GM21360 (cell line): ENCODE measurements at regions not wholly inside any gene's neighbourhood (a gene's known extent, or its start where the extent isn't known, plus 50 kb on each side); places are given as distances from the start of the nearest gene placed in this dataset.
"Not testable (repeated sequence)": the region's sequence is repeated elsewhere in the genome, so short reads cannot be mapped to it uniquely, and the experiment has no call there.

Source experiments
- ATAC-seq: cut with Tn5 transposase; IDR thresholded peaks from one replicate; pipeline ENCODE4 v1.9.1; 2021; ENCODE audit warnings: mild to moderate bottlenecking, moderate library complexity; ENCODE audit not compliant: unreplicated experiment

GRCh38 chr15:20272422-20273184 lies 269.0 kb downstream of the GOLGA6L6 start:
- no peak for ATAC-seq

GRCh38 chr15:20271647-20272046 lies 270.0 kb downstream of the GOLGA6L6 start:
- no peak for ATAC-seq

GRCh38 chr15:20269956-20270355 lies 271.6 kb downstream of the GOLGA6L6 start:
- ATAC-seq = not testable (repeated sequence)

- not testable (repeated sequence) for ATAC-seq
These were observed 273.6 kb downstream of the GOLGA6L6 start for GRCh38 chr15:20267996-20268395.

GRCh38 chr15:20267051-20267730 lies 274.4 kb downstream of the GOLGA6L6 start:
- ATAC-seq = not testable (repeated sequence)

GRCh38 chr15:20265710-20266109 lies 275.9 kb downstream of the GOLGA6L6 start:
- ATAC-seq = not testable (repeated sequence)

- not testable (repeated sequence) for ATAC-seq
These were observed 280.0 kb downstream of the GOLGA6L6 start for GRCh38 chr15:20261321-20262280.

GRCh38 chr15:20260650-20261049 lies 280.9 kb downstream of the GOLGA6L6 start:
- not testable (repeated sequence) for ATAC-seq

- not testable (repeated sequence) for ATAC-seq
These were observed 281.9 kb downstream of the GOLGA6L6 start for GRCh38 chr15:20259559-20260190.

- not testable (repeated sequence) for ATAC-seq
These were observed 285.2 kb downstream of the GOLGA6L6 start for GRCh38 chr15:20256394-20256793.

- not testable (repeated sequence) for ATAC-seq
These were observed 286.0 kb downstream of the GOLGA6L6 start for GRCh38 chr15:20255641-20256040.

- ATAC-seq = not testable (repeated sequence)
These were observed 288.5 kb downstream of the GOLGA6L6 start for GRCh38 chr15:20253047-20253615.

GRCh38 chr15:20252040-20252439 lies 289.6 kb downstream of the GOLGA6L6 start:
- ATAC-seq = not testable (repeated sequence)

GRCh38 chr15:20251214-20252005 lies 290.2 kb downstream of the GOLGA6L6 start:
- ATAC-seq = not testable (repeated sequence)

- not testable (repeated sequence) for ATAC-seq
These were observed 291.4 kb downstream of the GOLGA6L6 start for GRCh38 chr15:20250206-20250605.

- ATAC-seq = not testable (repeated sequence)
These were observed 292.0 kb downstream of the GOLGA6L6 start for GRCh38 chr15:20249677-20249970.

GRCh38 chr15:20248434-20248833 lies 293.2 kb downstream of the GOLGA6L6 start:
- not testable (repeated sequence) for ATAC-seq

GRCh38 chr15:20247137-20247536 lies 294.5 kb downstream of the GOLGA6L6 start:
- ATAC-seq = not testable (repeated sequence)

- not testable (repeated sequence) for ATAC-seq
These were observed 295.0 kb downstream of the GOLGA6L6 start for GRCh38 chr15:20246624-20247023.
